ENCODE measurements at regions not wholly inside any gene's neighbourhood (a gene's known extent, or its start where the extent isn't known, plus 50 kb on each side); places are given as distances from the start of the nearest gene placed in this dataset.
"Not testable (repeated sequence)": the region's sequence is repeated elsewhere in the genome, so short reads cannot be mapped to it uniquely, and the experiment has no call there.

DNA sequence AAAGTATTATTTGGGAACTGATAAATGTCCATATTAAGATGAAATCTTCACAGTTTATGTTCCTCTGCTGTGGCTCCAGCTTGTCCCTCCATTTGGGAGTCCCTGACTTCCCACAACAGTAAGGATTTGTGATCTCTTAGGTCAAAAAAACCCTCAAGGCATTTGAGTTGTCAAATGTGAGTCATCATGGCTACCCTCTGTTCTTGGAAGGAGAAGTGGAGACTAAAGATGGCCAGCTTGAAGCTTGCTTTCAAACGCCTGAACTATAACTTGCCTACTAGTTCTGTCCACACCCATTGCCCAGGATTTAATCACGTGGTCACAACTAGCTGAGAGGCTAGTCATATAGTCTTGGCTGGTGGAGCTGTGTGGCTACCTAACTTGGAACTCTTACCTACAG lies 107.8 kb downstream of the CCNG2 start:
- DNase-seq (no peak), ATAC-seq (ENCODE audit: insufficient read depth, low FRiP score) (no peak)
- Histone ChIP-seq H3K4me3 (no peak overlapping the region), H3K36me3 (ENCODE audit: control insufficient read depth in 4 of 4, insufficient read depth in 4 of 4, low read length in 4 of 4) (no peaks in the 10 kb centered on the region), H3K4me1 (ENCODE audit: control insufficient read depth in 5 of 5, insufficient read depth in 5 of 5, low read length in 5 of 5) (no peaks in the 10 kb centered on the region), H3K27ac (ENCODE audit: low read depth in 1 of 2, low read length in 1 of 2) (no peak overlapping the region), H3K9ac (ENCODE audit: insufficient read depth in 1 of 2, low read length in 2 of 2) (no peak overlapping the region), H3K27me3 (ENCODE audit: control insufficient read depth in 3 of 3, insufficient read depth in 3 of 3, low read length in 2 of 3) (no peaks in the 10 kb centered on the region), H3K9me3 (ENCODE audit: control insufficient read depth in 4 of 4, insufficient read depth in 3 of 4, low read length in 3 of 4) (peaks cover 0 to 8% (median 2%) of the 10 kb centered on the region in 4 donors)
- TF ChIP-seq, protein P1, sequence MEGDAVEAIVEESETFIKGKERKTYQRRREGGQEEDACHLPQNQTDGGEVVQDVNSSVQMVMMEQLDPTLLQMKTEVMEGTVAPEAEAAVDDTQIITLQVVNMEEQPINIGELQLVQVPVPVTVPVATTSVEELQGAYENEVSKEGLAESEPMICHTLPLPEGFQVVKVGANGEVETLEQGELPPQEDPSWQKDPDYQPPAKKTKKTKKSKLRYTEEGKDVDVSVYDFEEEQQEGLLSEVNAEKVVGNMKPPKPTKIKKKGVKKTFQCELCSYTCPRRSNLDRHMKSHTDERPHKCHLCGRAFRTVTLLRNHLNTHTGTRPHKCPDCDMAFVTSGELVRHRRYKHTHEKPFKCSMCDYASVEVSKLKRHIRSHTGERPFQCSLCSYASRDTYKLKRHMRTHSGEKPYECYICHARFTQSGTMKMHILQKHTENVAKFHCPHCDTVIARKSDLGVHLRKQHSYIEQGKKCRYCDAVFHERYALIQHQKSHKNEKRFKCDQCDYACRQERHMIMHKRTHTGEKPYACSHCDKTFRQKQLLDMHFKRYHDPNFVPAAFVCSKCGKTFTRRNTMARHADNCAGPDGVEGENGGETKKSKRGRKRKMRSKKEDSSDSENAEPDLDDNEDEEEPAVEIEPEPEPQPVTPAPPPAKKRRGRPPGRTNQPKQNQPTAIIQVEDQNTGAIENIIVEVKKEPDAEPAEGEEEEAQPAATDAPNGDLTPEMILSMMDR (IDR thresholded peaks at IDR 0.05; ENCODE audit: control extremely low read depth, extremely low read depth) = no peak
- WGBS, 2 donors = 71 to 72% methylated on average over 2 of the region's 2 CpGs

DNA sequence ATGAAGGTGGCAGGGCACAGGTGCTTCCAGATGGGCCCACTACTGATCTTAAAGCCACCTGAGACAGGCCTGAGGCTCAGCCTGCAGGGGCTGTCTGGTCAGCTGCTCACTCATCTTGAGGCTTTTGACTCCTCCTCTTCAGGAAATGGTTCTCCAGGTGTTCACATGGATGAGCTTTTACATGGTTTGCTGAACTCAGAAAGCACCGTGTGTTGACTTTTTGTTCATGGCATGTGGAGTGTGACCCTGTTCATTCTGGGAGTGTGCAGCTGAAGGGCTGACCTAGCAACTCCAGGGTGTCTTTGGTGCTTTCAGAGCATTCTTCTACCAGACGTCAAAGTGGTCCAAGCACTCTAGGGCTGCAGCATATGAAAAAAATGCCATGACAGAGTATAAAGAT lies 111.1 kb downstream of the CCNG2 start:
- no peak overlapping the region for H3K9ac ChIP-seq (ENCODE audit: insufficient read depth in 1 of 2, low read length in 2 of 2)
- H3K27me3 ChIP-seq (ENCODE audit: control insufficient read depth in 3 of 3, insufficient read depth in 3 of 3, low read length in 2 of 3) = no peaks in the 10 kb centered on the region
- H3K4me3 ChIP-seq = no peak overlapping the region
- H3K36me3 ChIP-seq (ENCODE audit: control insufficient read depth in 4 of 4, insufficient read depth in 4 of 4, low read length in 4 of 4) = no peaks in the 10 kb centered on the region
- no peak for DNase-seq
- H3K4me1 ChIP-seq (ENCODE audit: control insufficient read depth in 5 of 5, insufficient read depth in 5 of 5, low read length in 5 of 5) = no peaks in the 10 kb centered on the region
- no peak for ATAC-seq (ENCODE audit: insufficient read depth, low FRiP score)
- TF ChIP-seq, protein P1 (IDR thresholded peaks at IDR 0.05; ENCODE audit: control extremely low read depth, extremely low read depth) = no peak
- peaks cover 0 to 5% (median 2%) of the 10 kb centered on the region in 4 donors for H3K9me3 ChIP-seq (ENCODE audit: control insufficient read depth in 4 of 4, insufficient read depth in 3 of 4, low read length in 3 of 4)
- 55 to 67% methylated on average over 2 of the region's 2 CpGs for WGBS, 2 donors
- H3K27ac ChIP-seq (ENCODE audit: low read depth in 1 of 2, low read length in 1 of 2) = no peak overlapping the region

DNA sequence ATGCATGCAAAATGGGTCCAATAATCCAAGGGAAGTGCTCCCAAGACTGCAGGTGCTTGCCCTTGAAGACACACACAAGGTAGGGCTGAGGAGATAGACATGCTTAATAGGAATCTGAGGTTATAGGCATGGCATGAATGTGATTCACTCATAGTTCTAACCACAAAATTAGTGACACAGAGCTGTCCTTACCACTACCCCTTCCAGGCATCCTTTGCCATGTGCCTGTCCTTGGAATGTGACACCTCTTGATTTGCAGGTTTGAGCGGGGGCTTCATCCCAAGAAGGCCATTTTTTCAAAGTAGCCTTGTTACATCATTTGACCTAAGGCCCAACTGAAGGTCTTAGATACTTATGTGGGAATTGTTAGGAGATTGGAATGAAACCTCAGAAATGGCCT lies 112.5 kb downstream of the CCNG2 start:
- Histone ChIP-seq H3K4me3 (no peak overlapping the region), H3K9me3 (ENCODE audit: control insufficient read depth in 4 of 4, insufficient read depth in 3 of 4, low read length in 3 of 4) (peaks cover 0 to 5% (median 2%) of the 10 kb centered on the region in 4 donors), H3K36me3 (ENCODE audit: control insufficient read depth in 4 of 4, insufficient read depth in 4 of 4, low read length in 4 of 4) (no peaks in the 10 kb centered on the region), H3K9ac (ENCODE audit: insufficient read depth in 1 of 2, low read length in 2 of 2) (no peak overlapping the region), H3K27ac (ENCODE audit: low read depth in 1 of 2, low read length in 1 of 2) (no peak overlapping the region), H3K27me3 (ENCODE audit: control insufficient read depth in 3 of 3, insufficient read depth in 3 of 3, low read length in 2 of 3) (no peaks in the 10 kb centered on the region), H3K4me1 (ENCODE audit: control insufficient read depth in 5 of 5, insufficient read depth in 5 of 5, low read length in 5 of 5) (no peaks in the 10 kb centered on the region)
- no peak for DNase-seq
- ATAC-seq (ENCODE audit: insufficient read depth, low FRiP score) = no peak
- TF ChIP-seq, protein P1 (IDR thresholded peaks at IDR 0.05; ENCODE audit: control extremely low read depth, extremely low read depth) = no peak
- 86 to 100% methylated on average over 1 of the region's 1 CpG for WGBS, 2 donors

DNA sequence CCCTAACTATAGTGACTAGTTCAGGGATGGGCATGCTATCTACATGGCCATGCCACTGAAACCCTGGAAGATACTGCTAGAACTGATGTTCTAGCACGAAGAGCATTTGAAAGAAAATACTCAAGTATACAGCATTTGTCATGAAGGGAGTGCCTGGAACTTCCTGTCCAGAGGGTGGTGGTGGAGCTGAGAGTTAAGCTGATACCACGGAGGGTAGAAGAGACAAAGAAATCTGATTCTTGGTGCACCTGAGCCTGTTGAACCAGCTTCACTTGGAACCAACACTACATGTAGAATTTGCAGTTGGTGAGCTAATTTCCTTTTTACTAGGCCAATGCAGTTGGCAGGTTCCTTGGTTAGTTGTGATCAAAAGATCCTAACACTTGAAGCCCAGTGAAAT lies 116.4 kb downstream of the CCNG2 start:
- no peak for DNase-seq
- H3K9ac ChIP-seq (ENCODE audit: insufficient read depth in 1 of 2, low read length in 2 of 2) = no peak overlapping the region
- H3K9me3 ChIP-seq (ENCODE audit: control insufficient read depth in 4 of 4, insufficient read depth in 3 of 4, low read length in 3 of 4) = peaks cover 0 to 2% (median 0%) of the 10 kb centered on the region in 4 donors
- no peak for ATAC-seq (ENCODE audit: insufficient read depth, low FRiP score)
- TF ChIP-seq, protein P1 (IDR thresholded peaks at IDR 0.05; ENCODE audit: control extremely low read depth, extremely low read depth) = no peak
- H3K27me3 ChIP-seq (ENCODE audit: control insufficient read depth in 3 of 3, insufficient read depth in 3 of 3, low read length in 2 of 3) = no peaks in the 10 kb centered on the region
- no peaks in the 10 kb centered on the region for H3K4me1 ChIP-seq (ENCODE audit: control insufficient read depth in 5 of 5, insufficient read depth in 5 of 5, low read length in 5 of 5)
- H3K4me3 ChIP-seq = no peak overlapping the region
- no peaks in the 10 kb centered on the region for H3K36me3 ChIP-seq (ENCODE audit: control insufficient read depth in 4 of 4, insufficient read depth in 4 of 4, low read length in 4 of 4)
- 69 to 70% methylated on average over 2 of the region's 2 CpGs for WGBS, 2 donors
- no peak overlapping the region for H3K27ac ChIP-seq (ENCODE audit: low read depth in 1 of 2, low read length in 1 of 2)

DNA sequence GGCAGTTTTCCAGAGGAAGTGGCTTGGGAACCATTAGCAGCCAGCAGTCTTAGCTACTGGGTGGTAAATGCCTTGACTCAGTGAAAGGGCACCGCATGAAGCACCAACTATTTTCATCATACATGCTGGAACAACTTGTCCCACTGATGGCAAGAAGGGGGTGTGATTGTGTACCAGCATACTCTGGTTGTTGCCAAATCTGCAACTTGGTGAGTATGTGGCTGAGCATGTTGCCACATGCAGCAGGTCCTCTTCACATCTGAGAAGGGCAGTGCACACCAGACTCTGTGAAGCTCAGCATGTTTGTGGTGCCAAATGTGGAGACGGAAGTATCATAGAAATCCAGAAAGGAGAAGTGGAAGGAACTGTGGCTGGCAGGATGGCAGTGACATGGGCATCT lies 122.1 kb downstream of the CCNG2 start:
- ATAC-seq (ENCODE audit: insufficient read depth, low FRiP score); H3K4me3 ChIP-seq; H3K27ac ChIP-seq (ENCODE audit: low read depth in 1 of 2, low read length in 1 of 2); H3K36me3 ChIP-seq (ENCODE audit: control insufficient read depth in 4 of 4, insufficient read depth in 4 of 4, low read length in 4 of 4); H3K27me3 ChIP-seq (ENCODE audit: control insufficient read depth in 3 of 3, insufficient read depth in 3 of 3, low read length in 2 of 3); H3K4me1 ChIP-seq (ENCODE audit: control insufficient read depth in 5 of 5, insufficient read depth in 5 of 5, low read length in 5 of 5); H3K9me3 ChIP-seq (ENCODE audit: control insufficient read depth in 4 of 4, insufficient read depth in 3 of 4, low read length in 3 of 4); DNase-seq; H3K9ac ChIP-seq (ENCODE audit: insufficient read depth in 1 of 2, low read length in 2 of 2): not testable (repeated sequence)
- 86 to 90% methylated on average over 2 of the region's 2 CpGs for WGBS, 2 donors
